WERI-Rb-1 (cell line): ENCODE measurements at regions not wholly inside any gene's neighbourhood (a gene's known extent, or its start where the extent isn't known, plus 50 kb on each side); places are given as distances from the start of the nearest gene placed in this dataset.

ENCODE experiments used
- DNase-seq: peaks from one replicate; pipeline ENCODE4 v3.0.0-alpha.2; 2020
- H3K27ac ChIP-seq: fragments of 250-450 bp; sonication (Bioruptor Pico); 2 replicates; pipeline ENCODE4 v1.5.1; 2020; ENCODE audit warnings: mild to moderate bottlenecking, moderate library complexity
- H3K27me3 ChIP-seq: fragments of 250-450 bp; sonication (Bioruptor Pico); 2 replicates; pipeline ENCODE4 v1.5.1; 2021; ENCODE audit warnings: mild to moderate bottlenecking, low read depth, moderate library complexity; ENCODE audit not compliant: insufficient read depth, severe bottlenecking
- H3K36me3 ChIP-seq: fragments of 250-450 bp; sonication (Bioruptor Pico); 2 replicates; pipeline ENCODE4 v1.5.1; 2020; ENCODE audit warnings: mild to moderate bottlenecking, moderate library complexity
- H3K4me3 ChIP-seq: 2 replicates; pipeline ENCODE4 v1.5.1; 2011; ENCODE audit warnings: low read depth, mild to moderate bottlenecking, control low read depth, low read length
- H3K9me3 ChIP-seq: fragments of 250-450 bp; sonication (Bioruptor Pico); 2 replicates; pipeline ENCODE4 v1.5.1; 2021; ENCODE audit warnings: mild to moderate bottlenecking, moderate library complexity; ENCODE audit not compliant: severe bottlenecking
- TF ChIP-seq, protein P1 (sequence below): IDR thresholded peaks from 2 replicates; pipeline ENCODE4 v1.5.1; 2011; ENCODE audit warnings: low read depth, mild to moderate bottlenecking, control low read depth, inconsistent platforms, low read length

DNA sequence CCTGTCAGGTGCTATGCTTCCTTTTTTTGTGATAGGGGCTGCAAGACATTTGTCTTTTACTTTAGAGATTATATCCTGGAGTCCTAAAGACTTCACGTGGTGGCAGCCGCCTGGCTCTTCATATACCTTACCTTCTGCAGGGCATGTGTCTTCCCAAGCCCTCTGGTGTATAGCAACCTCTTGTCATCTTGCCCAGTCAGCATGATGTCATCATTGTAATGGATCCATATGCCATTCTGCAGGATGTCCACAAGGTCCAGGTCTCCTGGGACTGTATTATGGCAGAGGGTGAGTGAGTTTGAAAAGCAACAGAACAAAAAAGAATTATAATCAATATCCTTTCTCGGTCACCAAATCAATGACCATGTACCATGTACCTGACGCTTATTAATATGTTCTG is 82.2 kb upstream of the SCOC start:
- no peaks in the 10 kb centered on the region for H3K27me3 ChIP-seq
- no peak for DNase-seq
- H3K27ac ChIP-seq = no peak overlapping the region
- TF ChIP-seq, protein P1, sequence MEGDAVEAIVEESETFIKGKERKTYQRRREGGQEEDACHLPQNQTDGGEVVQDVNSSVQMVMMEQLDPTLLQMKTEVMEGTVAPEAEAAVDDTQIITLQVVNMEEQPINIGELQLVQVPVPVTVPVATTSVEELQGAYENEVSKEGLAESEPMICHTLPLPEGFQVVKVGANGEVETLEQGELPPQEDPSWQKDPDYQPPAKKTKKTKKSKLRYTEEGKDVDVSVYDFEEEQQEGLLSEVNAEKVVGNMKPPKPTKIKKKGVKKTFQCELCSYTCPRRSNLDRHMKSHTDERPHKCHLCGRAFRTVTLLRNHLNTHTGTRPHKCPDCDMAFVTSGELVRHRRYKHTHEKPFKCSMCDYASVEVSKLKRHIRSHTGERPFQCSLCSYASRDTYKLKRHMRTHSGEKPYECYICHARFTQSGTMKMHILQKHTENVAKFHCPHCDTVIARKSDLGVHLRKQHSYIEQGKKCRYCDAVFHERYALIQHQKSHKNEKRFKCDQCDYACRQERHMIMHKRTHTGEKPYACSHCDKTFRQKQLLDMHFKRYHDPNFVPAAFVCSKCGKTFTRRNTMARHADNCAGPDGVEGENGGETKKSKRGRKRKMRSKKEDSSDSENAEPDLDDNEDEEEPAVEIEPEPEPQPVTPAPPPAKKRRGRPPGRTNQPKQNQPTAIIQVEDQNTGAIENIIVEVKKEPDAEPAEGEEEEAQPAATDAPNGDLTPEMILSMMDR = no peak
- H3K9me3 ChIP-seq = peaks cover 3% of the 10 kb centered on the region
- no peaks in the 10 kb centered on the region for H3K36me3 ChIP-seq
- no peak overlapping the region for H3K4me3 ChIP-seq

DNA sequence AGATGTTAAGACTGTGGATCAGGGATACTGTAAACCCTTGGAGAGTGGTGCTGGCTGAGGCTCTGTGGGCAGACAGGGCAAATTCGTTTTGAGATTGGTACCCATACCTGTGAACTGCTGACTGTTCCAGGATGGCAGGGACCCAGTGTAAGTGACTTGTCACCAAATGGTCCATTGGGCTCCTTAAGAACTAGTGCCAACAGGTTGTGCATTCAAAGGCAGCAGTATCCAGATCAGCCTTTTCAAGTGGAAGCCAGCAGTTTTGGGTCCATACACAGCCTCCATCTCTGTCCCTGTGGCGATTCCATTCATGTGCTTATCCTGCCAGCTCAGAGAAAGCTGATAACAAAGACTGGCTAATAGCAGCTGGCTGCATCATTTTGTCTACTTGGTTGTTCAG is 84.0 kb upstream of the SCOC start:
- no peak for DNase-seq
- no peak overlapping the region for H3K4me3 ChIP-seq
- peaks cover 3% of the 10 kb centered on the region for H3K9me3 ChIP-seq
- TF ChIP-seq, protein P1 = no peak
- H3K27ac ChIP-seq = no peak overlapping the region
- H3K36me3 ChIP-seq = no peaks in the 10 kb centered on the region
- no peaks in the 10 kb centered on the region for H3K27me3 ChIP-seq

DNA sequence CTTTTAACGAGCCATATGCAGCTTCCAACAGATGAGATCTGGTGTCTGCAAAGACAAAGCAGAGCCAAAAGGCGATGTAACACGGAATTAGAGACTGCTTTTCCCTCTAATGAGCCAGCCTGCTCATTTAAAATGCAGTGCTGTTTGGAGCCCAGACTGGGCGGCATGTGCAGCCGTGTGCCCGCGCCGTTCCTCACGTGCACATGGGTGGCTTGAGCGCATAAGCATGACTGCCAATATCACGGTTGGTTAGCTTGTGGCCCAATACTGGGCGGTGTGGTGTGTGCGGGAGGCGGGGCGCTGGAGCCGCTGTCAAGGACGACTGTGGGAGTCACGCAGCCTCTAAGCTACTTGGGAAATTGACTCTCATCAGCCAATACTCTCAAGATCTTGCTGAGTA is 87.0 kb upstream of the SCOC start:
- no peak overlapping the region for H3K27ac ChIP-seq
- H3K4me3 ChIP-seq = no peak overlapping the region
- TF ChIP-seq, protein P1 = no peak
- no peaks in the 10 kb centered on the region for H3K27me3 ChIP-seq
- H3K36me3 ChIP-seq = no peaks in the 10 kb centered on the region
- DNase-seq = no peak
- H3K9me3 ChIP-seq = peaks cover 3% of the 10 kb centered on the region

DNA sequence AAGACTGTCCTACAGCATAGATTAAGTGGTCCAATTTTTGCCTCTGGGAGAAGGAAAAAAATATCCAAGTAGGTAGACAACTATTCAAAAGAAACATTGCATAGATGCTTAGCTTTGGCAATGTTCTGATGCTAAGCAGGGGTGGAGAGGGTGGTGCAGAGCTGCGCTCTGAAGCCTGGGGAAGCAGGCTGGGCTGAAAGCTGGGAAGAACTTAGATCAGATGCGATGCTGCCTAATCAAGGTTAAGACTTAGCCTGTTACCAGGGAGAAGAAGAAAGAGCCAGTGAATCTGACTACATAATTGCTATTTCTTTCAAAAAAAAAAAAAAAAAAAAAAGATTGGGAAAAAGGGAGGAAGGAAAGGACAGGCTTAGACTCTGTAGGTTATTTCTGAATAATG is 89.0 kb upstream of the SCOC start:
- Histone ChIP-seq H3K36me3 (no peaks in the 10 kb centered on the region), H3K27me3 (no peaks in the 10 kb centered on the region), H3K4me3 (no peak overlapping the region), H3K27ac (no peak overlapping the region), H3K9me3 (peaks cover 3% of the 10 kb centered on the region)
- no peak for DNase-seq
- TF ChIP-seq, protein P1 = no peak

DNA sequence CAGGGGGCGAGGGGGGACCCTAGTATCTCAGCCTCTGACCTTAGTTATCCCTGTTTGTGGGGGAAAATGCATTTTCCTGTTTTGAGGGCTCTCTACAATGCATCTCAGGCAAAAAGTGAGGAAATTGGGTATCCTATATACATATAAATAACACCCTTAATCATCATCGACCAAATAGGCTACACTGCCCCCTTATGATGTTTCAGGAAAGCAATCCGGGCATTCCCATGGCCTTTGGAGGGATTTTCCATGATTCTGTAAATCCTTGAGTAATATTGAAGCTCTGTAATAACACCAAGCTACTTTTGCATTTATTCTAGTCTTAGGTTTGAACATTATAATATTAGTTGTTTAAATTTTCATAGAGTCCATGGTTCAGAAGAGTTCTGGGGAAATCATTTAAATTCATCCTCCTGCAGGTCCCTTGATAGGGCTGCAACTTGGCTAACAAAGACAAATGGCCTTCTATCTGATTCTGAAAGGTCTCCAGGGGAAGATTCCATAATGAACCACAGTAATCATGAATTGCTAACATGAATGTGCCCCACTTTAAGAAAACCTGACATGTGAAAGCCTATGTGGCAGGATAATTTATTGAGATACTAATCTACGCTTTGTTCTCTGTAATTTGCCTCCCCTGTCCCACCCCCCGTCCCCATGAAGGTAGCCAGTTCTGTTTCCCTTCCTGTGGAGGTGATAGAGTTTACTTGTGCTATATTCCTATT is 91.5 kb upstream of the SCOC start:
- DNase-seq = no peak
- TF ChIP-seq, protein P1 = no peak
- peaks cover 5% of the 10 kb centered on the region for H3K9me3 ChIP-seq
- H3K27me3 ChIP-seq = no peaks in the 10 kb centered on the region
- H3K27ac ChIP-seq = no peak overlapping the region
- H3K4me3 ChIP-seq = no peak overlapping the region
- H3K36me3 ChIP-seq = no peaks in the 10 kb centered on the region

DNA sequence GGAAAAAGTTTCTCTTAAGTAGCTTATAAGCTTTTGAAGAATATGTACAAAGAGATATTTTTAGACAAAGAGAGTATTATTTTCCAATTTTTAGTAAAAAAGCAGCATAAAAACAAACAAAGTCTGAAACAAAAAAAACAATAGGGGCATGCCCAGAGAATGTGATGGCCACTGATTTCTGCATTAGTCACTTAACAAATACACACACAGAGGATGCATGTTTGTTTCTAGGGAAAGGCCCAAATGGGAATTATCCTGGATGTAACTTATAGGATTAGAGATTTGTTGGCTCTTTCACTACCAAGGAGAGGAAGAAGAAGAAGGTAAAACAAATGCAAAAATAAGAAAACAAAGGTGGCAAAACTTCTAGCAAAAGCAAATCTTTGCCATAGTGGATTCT is 95.9 kb upstream of the SCOC start:
- Histone ChIP-seq H3K36me3 (no peaks in the 10 kb centered on the region), H3K4me3 (no peak overlapping the region), H3K27me3 (no peaks in the 10 kb centered on the region), H3K27ac (no peak overlapping the region), H3K9me3 (peaks cover 5% of the 10 kb centered on the region)
- no peak for DNase-seq
- TF ChIP-seq, protein P1 = no peak
